Omental fat pad (tissue), 3 donors: ENCODE measurements at regions not wholly inside any gene's neighbourhood (a gene's known extent, or its start where the extent isn't known, plus 50 kb on each side); places are given as distances from the start of the nearest gene placed in this dataset.

Experiments used
- ATAC-seq: fragments of 150-250 bp; one replicate; pipeline ENCODE4 v1.9.1; 2016; ENCODE audit warnings: mild to moderate bottlenecking, moderate library complexity; ENCODE audit not compliant: low FRiP score
- DNase-seq: peaks from one replicate; pipeline ENCODE4 v3.0.0-alpha.2; 2019; ENCODE audit warnings: low spot score
- CTCF ChIP-seq, 3 donors: fragments of 450-650 bp; IDR thresholded peaks; one replicate each; pipeline ENCODE4 v1.5.1; 2016 to 2017; ENCODE audit warnings: antibody characterized with exemption in 3 of 3, mild to moderate bottlenecking in 3 of 3, moderate library complexity in 2 of 3

- no peak for TF ChIP-seq CTCF (IDR thresholded peaks at IDR 0.05)
- ATAC-seq (no peak), DNase-seq (no peak)
These were observed 240.2 kb upstream of the RMST start for GRCh38 chr12:97222391-97222790.

GRCh38 chr12:97223419-97223818, 239.2 kb upstream of the RMST start:
- TF ChIP-seq CTCF (IDR thresholded peaks at IDR 0.05): no peak
- no peak for ATAC-seq
- no peak for DNase-seq

GRCh38 chr12:97229004-97229403, 233.6 kb upstream of the RMST start:
- no peak for ATAC-seq
- TF ChIP-seq CTCF (IDR thresholded peaks at IDR 0.05): no peak
- no peak for DNase-seq

GRCh38 chr12:97235102-97235501, 227.5 kb upstream of the RMST start:
- no peak for TF ChIP-seq CTCF (IDR thresholded peaks at IDR 0.05)

GRCh38 chr12:97246368-97246767, 216.2 kb upstream of the RMST start:
- ATAC-seq (no peak), DNase-seq (no peak)
- TF ChIP-seq CTCF (IDR thresholded peaks at IDR 0.05): no peak

More at GRCh38 chr12:97235102-97235501, 227.5 kb upstream of the RMST start:
- ATAC-seq (no peak), DNase-seq (no peak)

- ATAC-seq (no peak), DNase-seq (no peak)
- no peak for TF ChIP-seq CTCF (IDR thresholded peaks at IDR 0.05)
These were observed 212.1 kb upstream of the RMST start for GRCh38 chr12:97250483-97250882.

- ATAC-seq (no peak), DNase-seq (no peak)
- TF ChIP-seq CTCF (IDR thresholded peaks at IDR 0.05): no peak
These were observed 204.9 kb upstream of the RMST start for GRCh38 chr12:97257726-97258125.
